Peyer's patch (tissue), 4 donors: ENCODE measurements at regions not wholly inside any gene's neighbourhood (a gene's known extent, or its start where the extent isn't known, plus 50 kb on each side); places are given as distances from the start of the nearest gene placed in this dataset.

Source experiments
- DNase-seq, 3 donors: peaks; one replicate each; pipeline ENCODE4 v3.0.0-alpha.2; 2017 to 2019
- H3K27ac ChIP-seq, 4 donors: fragments of 200-600 bp; sonication (generic); one replicate each; pipeline ENCODE4 v1.5.1; 2016 to 2019
- H3K27me3 ChIP-seq, 2 donors: fragments of 200-600 bp; sonication (generic); one replicate each; pipeline ENCODE4 v1.5.1; 2019
- H3K36me3 ChIP-seq, 3 donors: fragments of 200-600 bp; sonication (generic); one replicate each; pipeline ENCODE4 v1.5.1; 2016 to 2019
- H3K4me1 ChIP-seq, 4 donors: fragments of 200-600 bp; sonication (generic); one replicate each; pipeline ENCODE4 v1.5.1; 2016 to 2019
- H3K4me3 ChIP-seq, 4 donors: fragments of 200-600 bp; sonication (generic); 1 replicate in 3 of 4; 2 replicates in 1 of 4; pipeline ENCODE4 v1.5.1; 2016 to 2019; ENCODE audit warnings: mild to moderate bottlenecking in 1 of 4
- H3K9me3 ChIP-seq, 4 donors: fragments of 200-600 bp; sonication (generic); one replicate each; pipeline ENCODE4 v1.5.1; 2016 to 2019; ENCODE audit warnings: mild to moderate bottlenecking in 1 of 4
- POLR2A ChIP-seq, 2 donors: fragments of 450-650 bp; IDR thresholded peaks; one replicate each; pipeline ENCODE4 v1.5.1; 2017; ENCODE audit warnings: antibody characterized with exemption in 2 of 2, mild to moderate bottlenecking in 2 of 2, moderate library complexity in 2 of 2
- TF ChIP-seq, protein P1 (sequence below), 6 experiments: fragments of 450-650 bp in 4 of 6; fragments of 200-600 bp in 2 of 6; sonication (generic) in 1 of 6; IDR thresholded peaks; one replicate each; pipeline ENCODE4 v1.5.1; 2017 to 2019; ENCODE audit warnings: antibody characterized with exemption in 6 of 6, mild to moderate bottlenecking in 3 of 6, moderate library complexity in 1 of 6

DNA sequence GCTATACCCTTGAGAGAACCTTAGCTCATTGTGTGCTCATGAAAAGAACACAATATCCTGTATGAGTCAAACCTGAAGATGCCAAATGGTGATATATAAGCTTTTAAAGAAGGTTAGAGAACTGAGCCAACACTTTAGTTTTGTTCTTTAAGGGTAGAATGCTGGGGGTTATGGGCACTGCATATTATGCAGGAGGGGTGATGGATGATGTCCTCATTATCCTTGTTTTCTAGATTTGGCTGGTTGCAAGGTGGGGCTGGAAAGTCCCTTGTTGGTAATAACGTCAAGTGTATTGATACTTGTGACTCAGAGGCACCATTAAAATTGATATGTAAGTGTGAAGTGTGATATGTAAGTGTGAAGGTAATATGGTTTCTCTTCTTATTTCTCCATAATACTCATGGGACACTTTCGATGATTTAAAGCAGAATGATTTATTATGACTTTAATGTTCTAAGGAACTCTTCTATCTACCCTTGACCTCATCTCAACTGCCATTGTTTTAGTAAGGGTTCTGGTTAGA, 113.7 kb upstream of the DTNBP1 start:
- Histone ChIP-seq H3K4me1 (no peaks in the 10 kb centered on the region), H3K9me3 (no peaks in the 10 kb centered on the region), H3K27ac (no peak overlapping the region), H3K36me3 (no peaks in the 10 kb centered on the region), H3K27me3 (no peaks in the 10 kb centered on the region), H3K4me3 (no peak overlapping the region)
- DNase-seq = no peak
- TF ChIP-seq, protein P1, sequence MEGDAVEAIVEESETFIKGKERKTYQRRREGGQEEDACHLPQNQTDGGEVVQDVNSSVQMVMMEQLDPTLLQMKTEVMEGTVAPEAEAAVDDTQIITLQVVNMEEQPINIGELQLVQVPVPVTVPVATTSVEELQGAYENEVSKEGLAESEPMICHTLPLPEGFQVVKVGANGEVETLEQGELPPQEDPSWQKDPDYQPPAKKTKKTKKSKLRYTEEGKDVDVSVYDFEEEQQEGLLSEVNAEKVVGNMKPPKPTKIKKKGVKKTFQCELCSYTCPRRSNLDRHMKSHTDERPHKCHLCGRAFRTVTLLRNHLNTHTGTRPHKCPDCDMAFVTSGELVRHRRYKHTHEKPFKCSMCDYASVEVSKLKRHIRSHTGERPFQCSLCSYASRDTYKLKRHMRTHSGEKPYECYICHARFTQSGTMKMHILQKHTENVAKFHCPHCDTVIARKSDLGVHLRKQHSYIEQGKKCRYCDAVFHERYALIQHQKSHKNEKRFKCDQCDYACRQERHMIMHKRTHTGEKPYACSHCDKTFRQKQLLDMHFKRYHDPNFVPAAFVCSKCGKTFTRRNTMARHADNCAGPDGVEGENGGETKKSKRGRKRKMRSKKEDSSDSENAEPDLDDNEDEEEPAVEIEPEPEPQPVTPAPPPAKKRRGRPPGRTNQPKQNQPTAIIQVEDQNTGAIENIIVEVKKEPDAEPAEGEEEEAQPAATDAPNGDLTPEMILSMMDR (IDR thresholded peaks at IDR 0.05) = no peak
- no peak for TF ChIP-seq POLR2A (IDR thresholded peaks at IDR 0.05)

DNA sequence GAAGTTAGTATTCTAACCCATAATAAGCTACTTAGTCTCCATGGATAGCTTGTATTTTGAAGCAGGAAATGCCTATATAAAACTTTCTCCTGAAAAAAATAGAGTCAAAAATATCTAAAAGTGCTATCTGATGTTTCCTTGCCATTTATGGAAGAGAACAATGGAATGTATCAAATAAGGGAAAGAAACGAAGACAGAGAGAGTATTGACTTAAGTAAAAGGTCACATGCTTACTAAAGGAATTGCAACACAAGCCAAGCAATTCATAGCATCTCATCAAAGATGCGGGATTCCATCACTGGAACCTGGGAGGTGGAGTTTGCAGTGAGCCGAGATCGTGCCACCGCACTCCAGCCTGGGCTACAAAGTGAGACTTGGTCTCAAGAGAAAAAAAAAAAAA, 112.9 kb upstream of the DTNBP1 start:
- H3K4me3 ChIP-seq = no peak overlapping the region
- no peaks in the 10 kb centered on the region for H3K4me1 ChIP-seq
- no peak overlapping the region for H3K27ac ChIP-seq
- H3K9me3 ChIP-seq = no peaks in the 10 kb centered on the region
- no peaks in the 10 kb centered on the region for H3K36me3 ChIP-seq
- TF ChIP-seq POLR2A (IDR thresholded peaks at IDR 0.05) = no peak
- TF ChIP-seq, protein P1 (IDR thresholded peaks at IDR 0.05) = no peak
- no peaks in the 10 kb centered on the region for H3K27me3 ChIP-seq
- DNase-seq = no peak

DNA sequence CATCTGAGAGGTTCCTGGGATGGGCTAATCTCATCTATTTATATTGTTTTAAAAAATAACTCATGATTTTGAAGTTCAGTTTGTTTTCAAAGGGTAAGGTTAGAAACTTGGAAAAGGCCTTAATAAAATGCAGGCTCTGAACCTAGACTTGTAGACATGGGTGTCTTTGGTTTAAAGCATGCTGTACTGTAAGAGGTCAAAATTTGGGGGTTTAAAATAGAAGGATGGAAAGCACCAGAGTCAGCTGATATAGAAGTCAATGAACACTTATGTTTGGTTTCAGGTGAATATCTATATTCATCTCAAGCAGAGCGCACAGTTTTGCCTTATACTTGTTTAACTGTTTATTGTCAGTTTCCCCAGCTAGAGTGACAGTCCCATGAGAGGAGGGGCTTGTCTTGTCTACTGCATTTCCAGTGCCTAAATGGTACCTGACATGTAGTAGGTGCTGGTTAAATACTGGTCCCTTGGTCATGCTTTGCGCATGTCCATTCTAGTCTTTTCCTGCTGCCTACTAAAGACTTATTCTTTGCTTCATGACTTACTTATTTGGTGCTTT, 112.3 kb upstream of the DTNBP1 start:
- Histone ChIP-seq H3K27me3 (no peaks in the 10 kb centered on the region), H3K9me3 (no peaks in the 10 kb centered on the region), H3K4me1 (no peaks in the 10 kb centered on the region), H3K4me3 (no peak overlapping the region), H3K36me3 (no peaks in the 10 kb centered on the region), H3K27ac (no peak overlapping the region)
- TF ChIP-seq, protein P1 (IDR thresholded peaks at IDR 0.05) = no peak
- TF ChIP-seq POLR2A (IDR thresholded peaks at IDR 0.05) = no peak
- DNase-seq = no peak

DNA sequence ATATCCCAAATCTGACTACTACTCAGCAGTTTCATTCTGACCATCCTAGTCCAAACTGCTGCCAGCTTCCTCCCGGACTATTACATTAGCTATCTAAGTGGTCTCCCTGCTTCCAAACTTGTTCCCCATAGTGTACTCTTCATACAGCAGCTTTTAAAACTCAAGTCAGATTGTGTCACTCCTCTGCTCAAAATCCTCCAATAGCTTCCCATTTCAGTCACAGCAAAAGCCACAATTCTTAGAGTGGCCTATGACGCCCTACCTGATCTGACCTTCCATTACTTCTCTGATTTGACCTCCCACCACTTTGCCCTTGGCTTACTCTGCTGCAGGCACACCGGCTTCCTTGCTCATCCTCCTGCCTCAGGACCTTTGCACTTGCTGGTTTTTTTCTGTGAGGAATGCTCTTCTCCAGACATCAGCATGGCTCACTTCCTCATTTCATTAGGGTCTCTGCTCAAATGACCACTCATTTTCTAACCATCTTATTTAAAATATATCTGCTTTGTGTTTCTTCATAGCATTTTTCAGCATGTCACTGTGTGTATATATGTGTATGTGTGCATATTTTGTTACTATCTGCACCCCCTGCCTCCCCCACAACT, 111.1 kb upstream of the DTNBP1 start:
- Histone ChIP-seq H3K27ac (no peak overlapping the region), H3K27me3 (no peaks in the 10 kb centered on the region), H3K4me3 (no peak overlapping the region), H3K36me3 (no peaks in the 10 kb centered on the region), H3K4me1 (no peaks in the 10 kb centered on the region), H3K9me3 (no peaks in the 10 kb centered on the region)
- no peak for DNase-seq
- no peak for TF ChIP-seq POLR2A (IDR thresholded peaks at IDR 0.05)
- TF ChIP-seq, protein P1 (IDR thresholded peaks at IDR 0.05) = no peak

DNA sequence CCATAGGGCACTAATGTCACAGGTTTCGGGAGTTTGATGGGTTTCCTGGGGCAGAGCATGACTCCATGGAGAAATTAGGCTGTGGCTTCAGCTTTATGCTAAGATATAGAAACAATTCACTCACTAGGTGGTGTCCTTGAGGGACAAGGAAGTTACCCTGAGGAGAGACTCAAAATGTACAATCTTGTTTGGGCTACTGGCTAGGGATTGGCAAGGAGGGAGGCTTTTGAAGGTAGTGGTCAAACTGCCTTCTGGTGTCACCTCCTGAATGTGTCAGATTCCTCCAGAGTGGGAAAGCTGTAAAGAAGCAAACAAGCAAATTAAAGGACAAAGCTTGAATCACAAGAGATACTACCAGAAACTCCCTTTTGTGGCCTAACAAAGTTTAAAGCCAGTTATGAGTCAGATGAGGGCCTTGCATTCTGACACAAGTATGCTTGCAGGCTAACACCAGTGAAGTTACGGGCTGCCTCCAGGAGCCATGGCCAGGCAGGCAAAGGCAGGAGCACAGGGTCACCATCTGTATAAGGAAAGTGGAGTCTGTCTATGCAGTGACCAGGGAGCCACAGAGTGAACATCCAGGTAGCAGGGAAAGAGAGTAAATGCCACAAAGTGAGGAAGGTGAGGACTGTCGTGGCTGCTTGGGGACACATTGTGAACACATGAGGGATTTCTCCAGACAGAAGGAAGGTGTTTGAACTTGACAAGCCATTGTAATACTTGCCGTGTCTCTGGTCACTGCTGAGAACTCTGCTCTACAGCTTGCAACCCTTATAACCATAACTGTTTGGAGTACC, 107.7 kb upstream of the DTNBP1 start:
- Histone ChIP-seq H3K9me3 (no peaks in the 10 kb centered on the region), H3K4me3 (no peak overlapping the region), H3K27me3 (no peaks in the 10 kb centered on the region), H3K4me1 (no peaks in the 10 kb centered on the region), H3K36me3 (no peaks in the 10 kb centered on the region), H3K27ac (no peak overlapping the region)
- no peak for TF ChIP-seq POLR2A (IDR thresholded peaks at IDR 0.05)
- TF ChIP-seq, protein P1 (IDR thresholded peaks at IDR 0.05) = no peak
- DNase-seq = no peak
